Stimulated activated CD8-positive, alpha-beta memory T cell treated with anti-CD3 and anti-CD28 coated beads, Interleukin-2, amount 100 ng/mL, for 48 hours (primary cell): ENCODE measurements at regions not wholly inside any gene's neighbourhood (a gene's known extent, or its start where the extent isn't known, plus 50 kb on each side); places are given as distances from the start of the nearest gene placed in this dataset.

Experiments used
- DNase-seq, 2 donors: peaks; one replicate each; pipeline ENCODE4 v3.0.0-alpha.2; 2020; ENCODE audit warnings: low read depth in 2 of 2

DNA sequence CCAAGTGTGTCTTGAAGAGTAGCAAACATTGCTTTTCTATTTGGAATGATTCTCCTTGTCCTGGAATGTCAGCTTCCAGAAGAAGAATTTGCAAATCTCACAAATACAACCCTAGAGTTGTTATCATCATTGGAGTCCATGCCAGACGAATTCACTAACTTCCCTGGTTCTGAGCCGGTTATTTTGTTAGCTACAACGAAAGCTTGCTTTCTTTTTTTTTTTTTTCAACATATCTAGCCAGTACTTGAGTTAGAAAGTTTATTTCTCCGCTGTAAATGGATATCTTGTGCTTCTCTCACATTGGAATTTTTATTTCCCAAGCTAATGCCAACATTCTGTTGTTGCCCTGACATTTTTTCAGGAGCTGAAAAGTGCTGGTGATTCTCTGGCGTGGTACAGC is 138.1 kb upstream of the POM121L12 start:
- DNase-seq, result no peak

DNA sequence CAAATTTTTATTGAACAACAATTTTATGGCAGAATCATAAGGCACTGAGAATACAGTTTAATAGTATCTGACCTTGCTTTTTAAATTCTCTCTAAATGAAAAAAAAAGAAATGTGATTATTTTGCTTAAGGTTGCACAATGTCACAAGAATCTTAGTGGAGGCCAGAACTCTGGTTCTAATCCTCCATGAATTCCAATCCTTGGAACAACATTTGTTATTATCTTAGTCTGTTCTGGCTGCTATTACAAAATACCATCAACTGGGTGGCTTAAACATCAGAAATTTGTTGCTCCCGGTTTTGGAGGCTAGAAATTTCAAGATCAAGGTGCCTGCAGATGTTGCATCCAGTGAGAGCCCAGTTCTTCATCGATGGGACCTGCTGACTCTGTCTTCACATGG is 158.2 kb upstream of the POM121L12 start:
- DNase-seq, result no peak

DNA sequence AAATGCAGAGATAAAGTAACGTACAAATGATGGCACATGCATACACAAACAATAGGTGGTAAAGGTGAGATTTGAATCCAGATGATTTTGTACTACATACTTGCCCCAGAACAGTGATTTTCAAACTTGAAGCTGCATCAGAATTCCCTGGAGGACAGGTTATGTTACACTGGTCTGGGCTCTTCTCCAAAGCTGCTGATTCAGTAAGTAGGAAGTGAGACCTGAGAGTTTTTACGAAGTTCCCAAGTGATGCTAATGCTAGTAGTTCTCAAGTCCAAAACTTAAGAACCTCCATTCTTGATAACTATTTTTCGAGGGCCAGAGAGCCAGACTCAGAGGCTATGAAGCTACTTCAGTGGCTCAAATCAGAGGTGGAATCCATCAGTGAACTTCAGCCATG is 159.0 kb upstream of the POM121L12 start:
- no peak for DNase-seq

DNA sequence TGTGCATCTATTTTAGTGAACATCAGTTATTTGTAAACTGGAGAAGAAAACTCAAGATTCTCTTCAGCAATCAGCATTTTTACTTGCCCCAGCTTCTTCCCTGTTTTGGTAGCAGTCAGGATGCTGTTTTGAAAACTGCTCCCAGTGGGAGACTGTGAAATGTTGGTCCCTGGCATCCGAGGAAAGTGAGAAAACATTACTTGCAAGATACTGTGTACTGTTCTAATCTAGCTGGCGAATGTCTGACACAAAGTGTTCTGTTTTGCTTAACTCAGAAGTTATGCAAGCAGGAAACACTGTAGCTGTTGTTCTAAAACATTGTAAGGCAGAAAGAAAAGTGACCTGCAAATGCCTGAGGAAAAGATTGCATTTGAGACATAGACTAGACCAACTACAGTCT is 171.8 kb upstream of the POM121L12 start:
- no peak for DNase-seq

DNA sequence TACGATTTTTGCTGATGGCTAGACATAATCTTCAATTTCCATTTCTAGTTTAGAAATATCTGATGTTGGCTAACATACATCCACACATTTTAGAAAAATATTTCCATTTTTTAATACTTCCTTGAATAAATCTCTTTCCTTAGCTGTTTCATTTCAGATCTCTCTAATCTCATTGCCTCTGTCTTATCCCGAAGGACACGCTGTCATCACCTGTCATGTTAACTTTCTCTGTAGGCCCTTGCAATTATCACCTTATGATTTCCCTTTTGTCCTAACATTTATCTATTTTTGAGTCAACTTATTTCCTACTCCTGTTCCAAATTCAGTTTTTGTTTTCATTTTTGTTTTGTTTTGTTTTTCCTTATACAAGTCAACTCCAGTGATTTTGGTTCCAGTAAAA is 173.1 kb upstream of the POM121L12 start:
- no peak for DNase-seq

DNA sequence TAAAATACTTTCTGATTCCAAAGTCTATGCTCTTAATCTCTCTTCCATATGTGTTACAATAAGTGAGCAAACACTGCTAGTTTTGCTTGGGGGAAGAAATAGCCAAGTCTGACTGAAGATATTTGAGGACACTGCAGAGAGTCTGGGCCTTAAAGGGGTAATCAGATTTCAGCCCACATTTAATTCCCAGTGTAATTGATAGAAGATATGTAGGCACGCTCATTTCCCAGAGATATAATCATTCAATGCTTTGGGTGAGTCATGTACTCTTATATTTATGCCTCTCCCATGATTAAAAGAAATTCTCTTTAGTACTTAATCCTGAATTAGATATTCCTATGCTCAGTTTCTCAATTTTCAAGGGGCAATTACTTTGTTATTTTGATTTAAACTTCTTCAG is 178.1 kb upstream of the POM121L12 start:
- no peak for DNase-seq

DNA sequence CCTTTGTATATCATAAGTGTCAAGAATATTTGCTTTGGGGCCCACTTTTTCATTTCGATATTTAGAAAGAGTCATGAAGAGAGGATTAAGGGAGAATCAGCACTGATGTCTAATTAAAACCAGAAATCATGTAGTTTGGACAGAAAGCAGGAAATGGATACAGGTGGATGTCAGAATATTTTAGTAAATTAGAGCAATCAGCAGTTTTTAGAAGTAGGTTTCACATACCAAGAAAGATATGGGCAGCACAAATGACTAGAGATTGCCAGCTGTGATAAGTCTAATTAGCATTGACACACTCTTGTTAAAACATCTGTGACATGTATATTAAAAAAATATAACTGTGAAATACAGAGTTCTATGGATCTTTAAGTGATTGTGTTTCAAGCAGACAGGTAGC is 180.8 kb upstream of the POM121L12 start:
- DNase-seq, result no peak

DNA sequence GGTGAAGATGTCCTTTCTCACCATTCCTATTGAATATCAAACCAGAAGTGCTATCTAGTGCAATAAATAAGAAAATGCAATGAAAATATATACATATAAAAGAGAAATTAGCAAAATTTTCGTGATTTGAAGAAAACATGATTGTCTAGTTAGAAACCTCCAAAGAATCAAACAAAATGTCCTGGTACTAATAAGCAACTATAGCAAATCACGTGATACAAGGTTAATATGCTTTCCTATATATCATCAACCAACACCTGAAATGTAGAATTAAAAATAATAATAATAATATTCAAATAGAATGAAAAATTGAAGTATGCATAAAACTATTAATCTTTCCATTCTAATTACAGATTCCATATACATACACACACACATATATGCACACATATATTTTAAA is 183.9 kb upstream of the POM121L12 start:
- DNase-seq, result no peak

DNA sequence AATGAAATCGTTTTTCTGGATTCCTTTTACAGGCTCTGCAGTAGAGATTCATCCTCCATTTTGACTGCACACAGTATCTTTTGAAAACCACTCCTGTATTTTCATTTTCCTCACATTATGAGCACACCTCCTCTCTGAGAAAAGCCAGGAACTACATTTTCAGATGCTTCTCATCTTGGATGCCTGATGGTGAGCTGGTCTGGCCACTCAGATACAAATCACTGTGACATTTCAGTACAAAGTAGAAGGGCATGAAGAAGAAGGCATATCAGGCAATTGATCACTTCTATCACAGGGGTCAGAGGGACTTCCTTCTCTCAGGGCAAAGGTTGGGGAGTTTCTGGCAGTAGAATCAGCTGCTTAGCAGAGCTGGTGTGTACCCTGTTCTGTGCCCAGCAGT is 192.0 kb upstream of the POM121L12 start:
- DNase-seq, result no peak

DNA sequence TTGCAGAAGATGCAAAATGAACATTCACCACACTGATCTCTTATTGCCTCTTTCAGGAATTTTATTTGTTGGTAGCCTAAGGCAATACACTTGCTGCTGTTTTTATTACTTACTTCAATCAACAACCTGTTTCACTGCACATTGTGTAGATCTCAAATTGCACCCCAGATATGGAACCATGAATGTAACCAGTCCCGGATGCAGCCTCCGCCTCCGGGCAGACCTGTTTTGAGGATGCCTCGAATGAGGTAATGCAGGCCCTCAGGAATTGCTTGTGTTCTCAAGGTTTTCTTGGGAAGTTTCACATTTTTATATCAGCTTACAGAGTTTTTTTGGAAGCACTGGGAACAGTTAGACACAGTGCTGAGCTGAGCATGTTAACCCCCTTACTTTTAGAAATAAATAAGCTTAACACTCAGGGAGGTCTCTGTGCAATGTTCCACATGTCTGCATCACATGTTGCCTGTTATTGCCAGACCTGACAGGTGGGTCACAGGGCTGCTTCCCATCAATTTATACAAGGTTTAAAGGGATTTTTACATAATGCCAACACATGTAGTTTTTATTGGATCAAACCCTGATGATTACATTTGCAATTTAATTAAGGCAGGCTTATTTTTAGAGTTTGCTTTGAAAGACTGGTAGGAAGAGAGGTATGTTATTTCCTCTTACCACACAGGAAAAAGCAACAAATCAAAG is 193.1 kb upstream of the POM121L12 start:
- DNase-seq, result no peak

DNA sequence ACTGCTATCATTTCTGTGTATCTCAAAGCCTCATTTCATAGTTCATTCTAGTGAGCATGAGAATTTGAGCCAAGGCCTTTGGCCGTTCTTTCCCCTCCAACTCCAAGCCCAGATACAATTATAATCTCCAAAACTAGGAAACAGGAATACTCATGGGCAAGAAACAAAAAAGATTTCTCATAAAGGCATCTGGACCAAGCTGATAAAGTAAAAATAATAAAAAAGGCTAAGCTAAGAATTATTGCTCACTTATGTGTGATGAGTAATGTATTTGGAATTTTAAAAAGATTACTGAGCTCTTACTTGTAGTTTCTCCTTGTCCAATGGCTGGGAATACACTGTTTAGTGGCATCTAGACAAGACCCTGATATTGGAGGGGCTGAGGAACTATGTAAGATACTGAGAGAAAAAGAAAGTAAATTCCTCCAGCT is 196.4 kb upstream of the POM121L12 start:
- DNase-seq, result no peak

DNA sequence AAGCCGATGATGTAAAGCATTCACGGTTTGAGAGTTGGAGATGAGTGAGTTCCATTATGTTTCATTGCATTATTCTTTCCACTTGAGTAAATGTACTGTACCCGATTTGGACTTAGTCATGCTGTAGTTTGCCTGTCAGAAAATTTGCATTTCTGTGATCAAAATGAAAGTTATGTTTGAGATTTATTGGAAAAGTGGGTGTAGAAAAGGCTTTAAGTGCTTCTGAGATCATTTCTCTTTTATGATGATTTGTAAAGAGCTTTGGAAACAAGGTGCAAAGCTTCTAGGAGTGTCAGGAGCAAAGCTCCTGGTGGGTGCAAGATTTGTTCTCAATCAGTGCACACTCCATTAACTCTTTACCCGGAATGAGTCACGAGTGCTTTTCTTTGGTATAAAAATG is 204.1 kb upstream of the POM121L12 start:
- DNase-seq, result no peak

DNA sequence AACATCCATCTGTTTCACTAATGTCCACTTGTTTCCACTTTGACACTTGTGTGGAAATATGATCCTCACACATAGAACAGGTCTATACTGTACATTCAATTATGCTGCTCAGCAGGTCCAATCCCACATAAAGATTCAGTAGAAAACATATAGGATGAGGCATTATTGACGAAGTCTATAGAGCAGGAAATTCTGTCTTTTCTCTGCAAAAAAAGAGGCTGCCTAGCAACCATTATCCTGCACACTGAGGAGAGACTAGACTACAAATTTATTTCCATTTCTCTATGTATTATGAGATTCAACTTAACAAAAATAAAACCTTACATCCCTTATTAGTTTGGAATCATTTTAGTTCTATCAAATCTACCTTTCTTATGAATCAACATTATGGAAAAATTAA is 204.6 kb upstream of the POM121L12 start:
- DNase-seq, result no peak

DNA sequence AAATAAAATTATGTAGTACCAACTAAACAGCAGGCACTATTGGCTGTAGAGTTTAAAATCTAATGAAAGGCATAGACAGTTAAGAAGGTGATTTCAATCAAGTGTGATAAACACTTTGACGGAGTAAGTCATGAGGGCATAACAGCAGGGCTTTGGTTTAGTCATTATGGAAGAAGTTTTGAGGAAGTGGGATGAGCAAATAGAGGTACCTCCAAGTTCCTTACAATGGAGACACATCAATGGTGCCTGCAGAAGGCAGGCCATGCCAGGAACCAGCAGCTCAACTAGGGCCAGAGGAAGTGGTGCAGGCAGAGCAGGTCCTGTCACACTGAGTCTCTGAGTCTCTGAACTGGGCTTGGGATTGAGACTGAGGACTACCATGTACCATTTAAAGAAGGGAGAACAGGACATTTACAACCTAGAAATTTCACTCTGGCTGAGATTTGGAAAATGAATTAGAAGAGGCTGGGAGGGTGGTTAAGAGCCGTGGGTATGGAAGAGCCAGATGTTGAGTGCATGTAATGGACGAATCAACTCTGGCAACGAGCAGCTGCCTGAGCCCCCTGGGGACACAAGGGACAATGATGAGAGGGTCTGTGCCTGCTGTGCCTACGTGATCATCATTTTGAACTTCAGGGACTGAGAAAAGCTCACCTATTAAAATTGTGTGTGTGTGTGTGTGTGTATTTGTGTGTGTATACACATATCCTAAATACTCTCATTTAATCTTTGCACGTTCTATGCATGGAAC is 208.7 kb upstream of the POM121L12 start:
- no peak for DNase-seq

DNA sequence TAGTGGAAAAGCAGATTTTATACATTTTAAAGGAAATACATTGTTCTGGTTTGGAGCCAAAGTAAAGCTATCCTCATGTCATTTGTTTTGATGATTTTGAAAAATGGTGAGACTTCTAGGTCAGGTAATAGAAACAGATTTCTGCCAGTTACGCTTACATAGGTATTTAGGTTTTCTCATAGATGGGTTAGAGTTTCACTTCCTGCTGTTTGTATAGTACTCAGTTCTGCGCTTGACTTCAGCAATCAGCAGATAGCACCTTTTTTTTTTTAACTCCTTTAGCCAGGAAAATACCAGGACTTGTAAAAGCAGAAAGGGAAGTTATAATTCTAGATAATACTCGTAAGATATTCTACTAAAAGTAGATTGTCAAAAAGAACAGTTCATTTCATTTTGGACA is 209.8 kb upstream of the POM121L12 start:
- DNase-seq, result no peak

DNA sequence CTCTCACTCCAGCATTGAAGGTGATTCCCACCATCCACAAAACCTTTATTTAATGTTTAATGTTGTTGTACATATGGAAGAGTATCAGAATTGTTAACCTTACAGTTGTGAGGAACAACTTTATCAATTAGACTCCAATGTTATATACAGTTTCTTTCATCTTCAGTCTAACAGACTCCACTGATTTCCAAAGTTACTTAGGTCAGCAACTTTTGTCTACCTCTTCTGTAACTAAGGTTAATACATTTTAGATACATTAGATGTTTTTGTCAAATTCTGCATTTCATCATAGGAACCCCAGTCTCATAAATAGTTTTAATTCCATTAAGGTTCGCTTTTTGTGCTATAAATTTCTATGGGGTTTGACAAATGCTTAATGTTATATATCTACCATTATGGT is 223.9 kb upstream of the POM121L12 start:
- DNase-seq, result no peak

DNA sequence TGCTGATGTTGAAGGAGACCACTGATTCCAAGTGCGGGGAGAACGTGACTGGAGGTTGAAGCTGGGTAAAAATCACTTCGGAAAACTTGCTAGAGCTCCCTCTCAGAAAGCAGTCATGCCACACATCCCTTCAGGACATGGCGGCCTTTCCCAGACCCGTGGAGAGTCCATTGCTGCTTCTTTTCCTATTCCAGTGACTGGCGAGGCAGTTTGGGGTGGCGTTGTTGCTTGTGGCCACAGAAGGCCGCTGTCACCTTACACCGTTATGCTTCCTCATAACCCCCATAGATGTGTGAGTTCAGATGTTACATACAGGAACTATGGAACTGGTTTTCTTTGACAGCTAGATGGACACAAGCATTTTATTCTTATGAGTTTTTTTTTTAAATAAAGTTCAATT is 235.6 kb upstream of the POM121L12 start:
- DNase-seq, result no peak

DNA sequence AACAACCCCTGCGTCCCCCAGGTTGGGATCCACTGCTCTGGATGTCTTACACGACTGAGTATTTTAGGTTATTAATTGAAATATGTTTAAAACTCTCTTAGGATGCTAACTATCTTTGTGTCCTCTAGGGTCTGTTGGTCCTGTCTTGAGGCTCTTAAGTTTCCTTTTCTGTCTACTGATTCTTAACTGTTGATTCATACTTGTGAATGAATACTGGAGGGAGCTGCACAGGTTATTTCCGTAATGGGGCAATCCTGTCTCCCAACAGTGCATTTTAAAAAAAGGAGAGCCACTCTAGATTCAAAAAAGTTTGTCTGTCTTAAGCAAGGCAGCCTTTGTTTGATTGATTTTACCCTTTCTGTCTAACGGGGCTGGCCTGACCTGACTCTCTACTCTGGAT is 237.6 kb upstream of the POM121L12 start:
- no peak for DNase-seq

DNA sequence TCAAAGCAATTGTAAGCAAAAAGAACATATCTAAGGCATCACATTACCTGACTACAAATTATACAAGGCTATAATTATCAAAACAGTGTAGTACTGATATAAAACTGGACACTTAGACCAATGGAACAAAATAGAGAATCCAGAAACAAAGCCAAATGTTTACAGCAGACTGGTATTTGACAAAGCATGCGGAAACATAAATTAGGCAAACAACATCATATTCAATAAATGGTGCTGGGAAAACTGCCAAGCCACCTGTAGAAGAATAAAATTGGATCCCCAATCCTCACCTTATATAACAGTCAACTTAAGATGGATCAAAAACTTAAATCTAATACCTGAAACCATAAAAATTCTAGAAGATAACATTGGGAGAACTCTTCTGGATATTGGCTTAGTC is 240.8 kb upstream of the POM121L12 start:
- DNase-seq, result no peak

DNA sequence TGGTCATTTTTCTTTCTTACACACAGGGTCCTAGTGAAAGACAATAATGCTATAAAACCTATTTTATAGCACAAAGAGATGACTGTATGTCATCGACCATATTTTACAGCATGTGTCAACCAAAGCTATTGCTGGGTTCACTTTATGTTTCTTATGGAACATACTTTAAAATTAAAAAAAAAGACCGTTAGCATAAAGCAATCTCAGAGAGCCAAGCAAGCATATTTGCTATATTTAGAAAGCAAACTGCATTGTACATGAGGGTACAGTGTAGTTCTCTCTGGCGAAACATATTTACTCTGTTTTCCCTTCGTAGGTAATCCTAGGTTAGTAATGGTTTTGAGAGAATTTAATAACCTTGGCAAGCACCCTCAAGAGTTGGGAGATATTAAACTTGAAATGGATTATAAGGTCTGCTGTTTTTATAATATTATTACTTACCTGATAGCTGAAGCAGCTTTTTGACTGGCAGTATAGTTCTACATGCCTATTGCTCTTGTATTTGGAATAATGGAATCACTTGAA is 244.2 kb upstream of the POM121L12 start:
- no peak for DNase-seq

DNA sequence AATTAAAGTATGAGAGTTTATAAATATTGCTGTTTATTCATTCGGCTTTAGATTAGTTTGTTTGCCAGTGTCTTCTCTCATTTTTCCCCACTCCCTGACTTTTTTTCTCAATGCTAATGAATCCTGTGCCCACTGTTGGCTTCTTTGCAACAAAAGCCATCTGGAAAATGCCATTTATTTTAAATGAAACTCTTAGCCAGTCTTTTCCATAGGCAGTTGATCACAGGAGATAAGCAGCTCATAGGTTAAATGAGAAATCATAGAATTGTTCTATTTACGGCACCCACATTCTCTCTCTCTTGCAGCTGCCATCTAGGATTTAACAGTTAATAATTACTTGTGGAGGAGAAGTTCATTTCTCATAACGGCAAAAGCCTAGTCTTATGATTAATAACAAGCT is 249.3 kb upstream of the POM121L12 start:
- DNase-seq, result no peak

DNA sequence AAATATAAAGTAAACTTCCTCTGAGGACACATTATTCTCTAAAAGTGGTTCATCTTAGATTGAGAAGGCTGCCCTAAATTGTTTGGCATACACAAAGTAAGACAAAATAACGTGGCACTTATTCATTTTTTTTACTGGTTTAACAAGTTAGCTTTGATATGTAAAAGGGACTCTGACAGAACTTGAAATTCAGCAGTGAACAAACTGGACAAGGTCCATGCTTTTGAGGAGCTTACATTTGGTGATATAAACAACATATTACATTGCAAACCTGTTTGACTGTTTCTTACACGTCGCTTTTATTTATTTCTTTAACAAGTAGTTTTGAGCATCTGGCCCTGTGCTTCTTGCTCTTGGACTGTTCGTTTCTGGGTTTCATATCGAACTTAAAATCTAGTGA is 253.1 kb upstream of the POM121L12 start:
- DNase-seq, result no peak

DNA sequence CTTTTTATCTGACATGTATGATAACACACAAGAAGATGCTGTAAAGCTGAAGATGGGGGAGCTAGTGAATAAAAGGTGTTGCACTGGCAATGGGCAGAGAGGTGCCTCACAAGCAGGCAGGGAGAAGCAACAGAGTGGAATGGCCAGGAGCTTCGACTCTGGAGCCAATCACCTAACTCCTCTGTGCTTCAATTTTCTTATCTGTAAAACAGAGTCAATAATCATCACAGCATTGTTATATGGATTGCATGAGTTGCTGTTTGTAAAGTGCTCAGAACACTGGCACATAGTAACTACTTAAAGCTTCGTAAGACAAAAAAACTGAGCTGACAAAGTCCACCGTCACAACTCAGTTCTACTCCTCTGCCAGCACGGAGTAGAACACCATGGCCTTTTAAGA is 254.2 kb upstream of the POM121L12 start:
- DNase-seq, result no peak
